IPS DF 6.9 (cell line): ENCODE measurements at regions not wholly inside any gene's neighbourhood (a gene's known extent, or its start where the extent isn't known, plus 50 kb on each side); places are given as distances from the start of the nearest gene placed in this dataset.
"Not testable (repeated sequence)": the region's sequence is repeated elsewhere in the genome, so short reads cannot be mapped to it uniquely, and the experiment has no call there.

ENCODE experiments used
- DNase-seq: peaks from one replicate; pipeline ENCODE4 v3.0.0-alpha.2; 2013; ENCODE audit warnings: low read depth, low spot score
- H3K27ac ChIP-seq: one replicate; pipeline ENCODE4 v1.5.1; 2013; ENCODE audit warnings: low read length, control low read depth
- H3K27me3 ChIP-seq: 2 replicates; pipeline ENCODE4 v1.6.1; 2013; ENCODE audit warnings: mild to moderate bottlenecking, low read length; ENCODE audit not compliant: control insufficient read depth, insufficient read depth
- H3K36me3 ChIP-seq: 2 replicates; pipeline ENCODE4 v1.6.1; 2013; ENCODE audit warnings: low read length; ENCODE audit not compliant: control insufficient read depth, insufficient read depth
- H3K4me1 ChIP-seq: 2 replicates; pipeline ENCODE4 v1.6.1; 2013; ENCODE audit warnings: low read length; ENCODE audit not compliant: control insufficient read depth, insufficient read depth
- H3K4me3 ChIP-seq: 2 replicates; pipeline ENCODE4 v1.5.1; 2013; ENCODE audit warnings: mild to moderate bottlenecking, low read length
- H3K9me3 ChIP-seq: 2 replicates; pipeline ENCODE4 v1.6.1; 2013; ENCODE audit warnings: low read length, inconsistent platforms; ENCODE audit not compliant: control insufficient read depth, insufficient read depth
- WGBS: extraction: QIAGEN DNeasy Blood & Tissue Kit; methylation state at CpG from one replicate; pipeline ENCODE4 v1.1.7; 2013; ENCODE audit warnings: mixed read lengths, missing lambda C conversion rate; ENCODE audit not compliant: insufficient read length, insufficient coverage; 5-methylcytosine and 5-hydroxymethylcytosine counted together

DNA sequence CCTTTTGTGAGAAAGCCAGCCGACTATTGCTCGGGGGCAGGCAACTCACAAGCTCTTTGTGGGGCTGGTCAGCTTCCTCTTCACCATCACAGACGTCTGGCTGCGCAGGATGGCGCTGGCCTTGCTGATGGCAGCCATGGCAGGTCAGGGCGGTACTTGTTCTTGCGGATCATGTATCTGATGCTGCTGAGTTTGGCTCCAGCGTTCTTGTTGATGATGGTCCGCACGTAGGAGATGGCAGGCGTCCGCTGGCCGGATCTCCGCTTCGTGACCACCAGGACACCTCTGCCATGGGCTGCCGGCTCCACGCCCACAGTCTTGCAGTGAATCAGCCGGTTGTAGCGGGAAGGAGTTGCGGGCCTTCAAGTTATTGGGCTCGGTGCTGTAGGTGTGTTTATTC lies 67.9 kb upstream of the SLC7A14 start:
- H3K36me3 ChIP-seq, result no peaks in the 10 kb centered on the region
- no peak for DNase-seq
- H3K9me3 ChIP-seq, result no peaks in the 10 kb centered on the region
- no CpG with 5 or more reads among the region's 21 CpGs for WGBS
- no peak overlapping the region for H3K27ac ChIP-seq
- no peaks in the 10 kb centered on the region; the same call in 1 of the 2 replicates for H3K27me3 ChIP-seq
- H3K4me1 ChIP-seq, result peaks cover 3% of the 10 kb centered on the region; the same call in 1 of the 2 replicates
- H3K4me3 ChIP-seq, result no peak overlapping the region

GRCh38 chr3:170651260-170651845 lies 65.5 kb upstream of the SLC7A14 start:
- Histone ChIP-seq H3K4me1 (peaks cover 3% of the 10 kb centered on the region; the same call in 1 of the 2 replicates), H3K36me3 (no peaks in the 10 kb centered on the region), H3K27ac (no peak overlapping the region), H3K9me3 (no peaks in the 10 kb centered on the region), H3K4me3 (no peak overlapping the region), H3K27me3 (no peaks in the 10 kb centered on the region; the same call in 1 of the 2 replicates)
- no CpG with 5 or more reads among the region's 7 CpGs for whole genome bisulfite sequencing
- no peak for DNase-seq

- H3K27me3 ChIP-seq, H3K36me3 ChIP-seq, DNase-seq, H3K4me3 ChIP-seq, H3K4me1 ChIP-seq, H3K9me3 ChIP-seq, H3K27ac ChIP-seq: not testable (repeated sequence)
- no CpG with 5 or more reads among the region's 5 CpGs for WGBS
These were observed 64.7 kb upstream of the SLC7A14 start for GRCh38 chr3:170650557-170650956.

- no CpG with 5 or more reads among the region's 1 CpG for WGBS
- Histone ChIP-seq H3K36me3 (no peaks in the 10 kb centered on the region), H3K27me3 (no peaks in the 10 kb centered on the region), H3K9me3 (no peaks in the 10 kb centered on the region), H3K27ac (no peak overlapping the region), H3K4me3 (no peak overlapping the region), H3K4me1 (no peaks in the 10 kb centered on the region)
- no peak for DNase-seq
These were observed 58.8 kb upstream of the SLC7A14 start for GRCh38 chr3:170644711-170645110.

GRCh38 chr3:170643831-170644230 lies 58.0 kb upstream of the SLC7A14 start:
- Histone ChIP-seq H3K27ac (no peak overlapping the region), H3K27me3 (no peaks in the 10 kb centered on the region), H3K9me3 (no peaks in the 10 kb centered on the region), H3K36me3 (no peaks in the 10 kb centered on the region), H3K4me1 (no peaks in the 10 kb centered on the region), H3K4me3 (no peak overlapping the region)
- WGBS, result no CpG with 5 or more reads among the region's 3 CpGs
- no peak for DNase-seq

GRCh38 chr3:170642882-170643601 lies 57.2 kb upstream of the SLC7A14 start:
- Histone ChIP-seq H3K4me3 (no peak overlapping the region), H3K27ac (no peak overlapping the region), H3K9me3 (no peaks in the 10 kb centered on the region), H3K36me3 (no peaks in the 10 kb centered on the region), H3K4me1 (no peaks in the 10 kb centered on the region), H3K27me3 (no peaks in the 10 kb centered on the region)
- no peak for DNase-seq
- WGBS, result no CpG with 5 or more reads among the region's 3 CpGs

DNA sequence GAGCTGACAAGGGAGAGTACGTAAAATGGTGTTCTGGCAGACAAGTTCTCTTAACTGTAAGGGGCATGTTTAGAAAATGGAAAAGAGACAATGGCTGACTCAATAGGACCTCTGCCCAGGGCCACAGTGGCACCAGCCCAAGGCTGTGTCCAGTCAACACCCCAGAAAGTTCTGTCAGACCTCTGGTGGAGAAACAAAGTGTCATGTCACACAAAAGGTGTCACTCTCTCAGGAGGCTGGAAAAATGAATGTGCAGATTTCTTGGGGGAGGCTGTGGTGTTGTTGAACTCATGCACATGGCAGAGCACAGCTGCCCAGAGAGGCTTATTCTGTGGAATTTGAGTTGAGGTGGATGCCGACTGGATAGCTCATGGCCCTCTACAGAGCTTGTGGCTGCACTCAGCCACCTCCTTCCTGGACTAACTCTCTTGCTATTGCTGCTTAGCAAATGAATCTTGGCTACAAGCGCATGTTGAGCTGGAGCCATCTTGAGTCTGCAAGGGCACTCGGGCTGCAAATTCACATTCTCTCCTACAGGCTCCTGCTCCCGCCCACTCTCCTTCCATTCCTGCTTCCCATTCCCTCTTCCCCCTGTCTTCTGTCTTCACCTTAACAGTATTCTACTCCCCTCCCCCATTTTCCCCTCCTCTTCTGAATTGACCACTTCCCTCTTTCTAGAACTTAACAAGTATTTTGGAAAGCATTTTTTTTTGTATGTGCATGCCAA lies 55.8 kb upstream of the SLC7A14 start:
- Histone ChIP-seq H3K9me3 (no peaks in the 10 kb centered on the region), H3K27me3 (no peaks in the 10 kb centered on the region), H3K27ac (no peak overlapping the region), H3K36me3 (no peaks in the 10 kb centered on the region), H3K4me1 (no peaks in the 10 kb centered on the region), H3K4me3 (no peak overlapping the region)
- no peak for DNase-seq
- WGBS, result no CpG with 5 or more reads among the region's 5 CpGs

GRCh38 chr3:170640737-170641171 lies 54.9 kb upstream of the SLC7A14 start:
- no peak for DNase-seq
- H3K4me3 ChIP-seq, result no peak overlapping the region
- H3K27ac ChIP-seq, result no peak overlapping the region
- H3K4me1 ChIP-seq, result no peaks in the 10 kb centered on the region
- no peaks in the 10 kb centered on the region for H3K36me3 ChIP-seq
- no peaks in the 10 kb centered on the region for H3K9me3 ChIP-seq
- WGBS, result no CpG with 5 or more reads among the region's 1 CpG
- H3K27me3 ChIP-seq, result no peaks in the 10 kb centered on the region

GRCh38 chr3:170638988-170639387 lies 53.1 kb upstream of the SLC7A14 start:
- H3K36me3 ChIP-seq, result no peaks in the 10 kb centered on the region
- no peak for DNase-seq
- H3K27me3 ChIP-seq, result no peaks in the 10 kb centered on the region
- WGBS, result no CpG with 5 or more reads among the region's 4 CpGs
- H3K4me3 ChIP-seq, result no peak overlapping the region
- H3K27ac ChIP-seq, result no peak overlapping the region
- no peaks in the 10 kb centered on the region for H3K9me3 ChIP-seq
- H3K4me1 ChIP-seq, result no peaks in the 10 kb centered on the region

GRCh38 chr3:170637306-170637705 lies 51.4 kb upstream of the SLC7A14 start:
- H3K27me3 ChIP-seq, result no peaks in the 10 kb centered on the region
- H3K36me3 ChIP-seq, result no peaks in the 10 kb centered on the region
- DNase-seq, result no peak
- WGBS, result no CpG with 5 or more reads among the region's 3 CpGs
- no peaks in the 10 kb centered on the region for H3K9me3 ChIP-seq
- no peak overlapping the region for H3K4me3 ChIP-seq
- H3K27ac ChIP-seq, result no peak overlapping the region
- H3K4me1 ChIP-seq, result no peaks in the 10 kb centered on the region
